Fibroblast of skin of scalp (primary cell): ENCODE measurements at regions not wholly inside any gene's neighbourhood (a gene's known extent, or its start where the extent isn't known, plus 50 kb on each side); places are given as distances from the start of the nearest gene placed in this dataset.
A peak's percentile ranks its signal among the peaks of the same experiment; 100 is the strongest.

Experiments
- DNase-seq: peaks from one replicate; pipeline ENCODE4 v3.0.0-alpha.2; 2013

DNA sequence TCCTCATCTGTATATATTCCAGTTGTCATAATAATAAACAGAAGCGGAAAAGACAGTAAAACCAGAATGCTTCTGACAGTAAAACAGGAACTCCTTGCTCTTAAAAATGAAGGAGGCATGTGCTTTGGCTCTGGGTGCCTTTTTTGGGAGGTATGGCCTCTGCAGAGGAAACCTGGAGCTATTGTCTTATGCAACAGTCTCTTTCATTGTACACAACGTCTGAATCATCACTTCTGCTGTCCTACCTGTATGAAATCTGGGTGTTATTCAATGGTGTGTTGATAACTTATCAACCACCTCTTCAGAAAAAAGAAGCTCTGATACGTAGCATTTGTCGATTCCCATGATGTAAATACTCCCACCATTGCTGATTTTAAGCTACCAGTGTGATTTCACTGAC lies 64.8 kb downstream of the CDCA7 start:
- no peak for DNase-seq

DNA sequence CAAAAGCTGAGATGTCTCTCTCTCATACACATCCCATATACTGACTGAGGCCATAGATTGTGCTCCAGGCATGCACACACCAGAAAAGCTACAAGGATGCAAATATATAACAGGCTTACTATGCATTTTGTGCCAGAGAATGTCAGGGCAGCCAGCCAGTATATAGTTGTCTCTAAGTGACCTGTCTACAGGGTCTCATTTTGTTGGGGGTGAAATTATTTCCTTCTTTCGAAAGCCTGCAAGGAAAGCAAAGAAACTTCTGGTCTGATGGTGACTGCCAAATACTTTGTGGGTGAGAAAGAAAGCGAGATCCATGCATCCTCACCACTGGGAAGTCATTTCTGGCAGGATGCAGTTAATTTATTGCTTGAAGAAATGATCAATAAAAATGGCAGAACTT lies 70.2 kb downstream of the CDCA7 start:
- DNase-seq = peak; percentile 67

- no peak for DNase-seq
Measured at GRCh38 chr2:173427887-173428668, 73.4 kb downstream of the CDCA7 start.

- no peak for DNase-seq
Measured at GRCh38 chr2:173431191-173431590, 76.5 kb downstream of the CDCA7 start.

DNA sequence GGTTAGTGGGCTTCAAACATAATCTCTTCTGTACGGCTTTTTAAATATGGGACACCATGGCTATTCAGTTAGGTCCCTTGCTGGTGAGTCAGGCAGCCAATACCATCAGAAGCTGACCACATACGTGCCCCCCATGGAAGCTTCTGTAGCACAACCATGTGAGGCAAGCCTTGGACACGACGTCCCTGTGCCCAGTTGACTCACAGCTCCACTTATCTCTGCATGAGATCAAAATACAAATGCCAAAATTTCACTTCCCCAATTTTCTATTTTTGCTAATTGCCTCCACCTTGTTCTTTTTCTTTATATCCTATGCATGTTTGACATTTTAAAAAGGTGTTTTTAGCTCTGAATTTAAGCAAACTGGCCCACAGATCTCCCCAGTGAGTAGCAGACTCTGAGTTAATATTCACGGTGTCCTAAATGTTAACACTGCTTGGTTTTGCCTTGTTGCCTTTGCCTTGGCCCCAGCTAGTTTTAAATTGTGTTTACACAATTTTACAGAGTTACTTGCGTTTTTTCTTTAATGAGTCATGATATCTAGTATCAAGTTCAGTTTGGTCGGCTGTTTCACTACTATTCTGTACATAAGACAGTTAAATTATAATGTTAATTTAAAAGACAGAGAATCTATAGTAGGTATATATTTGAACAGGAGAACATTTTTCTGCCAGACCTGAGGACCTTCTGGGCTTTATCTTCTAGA lies 77.5 kb downstream of the CDCA7 start:
- DNase-seq = no peak

- DNase-seq = no peak
Measured at GRCh38 chr2:173434762-173435569, 80.3 kb downstream of the CDCA7 start.

- DNase-seq = no peak
Measured at GRCh38 chr2:173435574-173435973, 80.9 kb downstream of the CDCA7 start.

DNA sequence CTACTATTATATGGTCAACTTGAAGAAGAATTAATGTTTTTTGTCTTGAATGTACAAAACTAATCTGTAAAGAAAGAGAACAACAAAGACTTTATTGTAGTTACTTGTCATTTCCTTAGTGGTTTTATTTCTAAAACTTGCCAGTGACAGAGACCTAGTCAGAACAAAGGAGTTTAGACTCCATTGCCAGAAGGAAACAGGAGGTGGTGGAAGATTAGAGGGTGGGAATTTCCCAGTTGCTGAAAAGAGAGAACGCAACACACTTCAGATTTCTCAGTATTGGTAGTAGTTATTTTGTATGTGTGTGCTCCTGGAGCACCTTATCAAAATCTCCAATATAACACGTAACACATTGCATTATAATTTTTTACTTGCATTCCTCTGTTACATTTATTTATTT lies 81.4 kb downstream of the CDCA7 start:
- no peak for DNase-seq

- peak; percentile 54 for DNase-seq
Measured at GRCh38 chr2:173441222-173441621, 86.5 kb downstream of the CDCA7 start.

GRCh38 chr2:173442542-173442941 lies 87.9 kb downstream of the CDCA7 start:
- DNase-seq = no peak

DNA sequence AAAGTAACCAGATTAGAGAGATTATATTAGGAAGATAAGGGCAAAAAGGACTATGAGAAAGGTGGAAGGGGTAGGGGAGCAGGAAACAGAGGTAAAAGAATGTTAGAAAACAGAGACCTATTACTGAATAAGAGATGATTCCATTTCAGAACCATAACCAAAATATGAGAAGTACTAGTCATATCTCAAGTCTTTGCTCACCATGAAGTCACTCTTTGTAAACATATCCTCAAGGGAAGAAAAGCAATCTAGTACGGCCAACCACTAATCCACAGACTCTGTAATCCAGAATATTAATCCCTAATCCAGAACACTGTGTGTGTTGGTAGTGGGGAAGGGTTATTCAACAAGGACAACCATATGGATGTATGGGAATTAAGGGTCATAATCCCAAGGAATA lies 92.0 kb downstream of the CDCA7 start:
- DNase-seq = no peak

- peak; percentile 83 for DNase-seq
Measured at GRCh38 chr2:173448938-173449471, 94.3 kb downstream of the CDCA7 start.

- no peak for DNase-seq
Measured at GRCh38 chr2:173451118-173451517, 96.4 kb downstream of the CDCA7 start.

DNA sequence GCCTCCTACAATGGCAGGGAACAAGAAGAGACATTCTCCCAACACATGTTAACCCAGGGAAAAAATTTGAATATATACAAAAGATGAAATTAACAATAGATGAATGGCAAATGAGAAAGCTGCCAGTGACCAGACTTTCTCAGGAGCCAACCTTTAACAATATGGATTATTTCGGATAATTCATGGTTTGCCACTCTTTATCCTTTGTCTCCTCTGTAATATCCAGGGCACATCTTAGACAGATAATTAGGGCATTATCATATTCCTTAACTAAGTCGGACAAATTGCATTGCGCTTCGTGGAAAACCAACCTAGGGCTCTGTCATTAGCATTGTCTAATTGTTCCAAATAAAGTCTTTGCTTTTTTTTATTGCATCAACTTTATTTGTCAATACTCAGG lies 97.3 kb downstream of the CDCA7 start:
- no peak for DNase-seq

- DNase-seq = no peak
Measured at GRCh38 chr2:173452416-173452815, 97.7 kb downstream of the CDCA7 start.

DNA sequence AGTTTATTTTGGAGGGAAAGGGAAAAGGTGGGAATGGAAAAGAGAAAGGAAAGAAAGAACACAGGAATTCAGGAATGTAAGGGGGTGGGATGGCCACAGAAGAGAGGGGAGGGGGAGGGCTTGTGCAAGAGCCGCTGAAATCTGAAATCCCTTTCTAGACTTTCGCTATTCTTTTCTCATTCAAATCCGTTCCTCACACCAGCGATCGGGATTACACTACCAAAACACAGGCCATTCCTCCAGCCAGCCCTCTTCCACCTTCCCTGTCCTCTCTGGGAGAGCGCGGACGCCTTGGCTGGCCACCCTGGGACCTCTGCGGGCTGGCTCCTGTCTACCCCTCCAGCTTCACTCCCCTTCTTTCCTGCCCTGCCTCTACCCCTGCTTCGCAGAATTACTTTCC lies 102.3 kb downstream of the CDCA7 start:
- no peak for DNase-seq

DNA sequence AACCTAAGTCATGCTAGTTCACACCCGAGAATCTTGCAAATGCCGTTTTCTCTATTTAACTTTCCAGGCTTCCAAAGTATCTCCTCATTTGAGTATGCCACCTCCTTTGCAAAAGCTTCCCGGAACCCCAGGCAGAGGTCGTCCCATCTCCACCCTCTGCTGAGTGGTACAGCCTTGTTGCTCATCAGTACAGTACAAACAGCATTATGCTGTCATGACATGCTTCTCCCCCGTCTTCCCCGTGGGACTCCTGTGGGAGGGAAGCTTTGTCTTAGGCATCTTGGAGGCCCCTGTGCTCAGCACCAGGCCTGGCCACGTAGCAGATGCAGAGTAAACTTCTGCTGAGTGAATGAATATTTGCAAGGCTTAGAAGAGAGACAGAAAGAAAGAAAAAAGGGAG lies 102.7 kb downstream of the CDCA7 start:
- peak; percentile 19 for DNase-seq

DNA sequence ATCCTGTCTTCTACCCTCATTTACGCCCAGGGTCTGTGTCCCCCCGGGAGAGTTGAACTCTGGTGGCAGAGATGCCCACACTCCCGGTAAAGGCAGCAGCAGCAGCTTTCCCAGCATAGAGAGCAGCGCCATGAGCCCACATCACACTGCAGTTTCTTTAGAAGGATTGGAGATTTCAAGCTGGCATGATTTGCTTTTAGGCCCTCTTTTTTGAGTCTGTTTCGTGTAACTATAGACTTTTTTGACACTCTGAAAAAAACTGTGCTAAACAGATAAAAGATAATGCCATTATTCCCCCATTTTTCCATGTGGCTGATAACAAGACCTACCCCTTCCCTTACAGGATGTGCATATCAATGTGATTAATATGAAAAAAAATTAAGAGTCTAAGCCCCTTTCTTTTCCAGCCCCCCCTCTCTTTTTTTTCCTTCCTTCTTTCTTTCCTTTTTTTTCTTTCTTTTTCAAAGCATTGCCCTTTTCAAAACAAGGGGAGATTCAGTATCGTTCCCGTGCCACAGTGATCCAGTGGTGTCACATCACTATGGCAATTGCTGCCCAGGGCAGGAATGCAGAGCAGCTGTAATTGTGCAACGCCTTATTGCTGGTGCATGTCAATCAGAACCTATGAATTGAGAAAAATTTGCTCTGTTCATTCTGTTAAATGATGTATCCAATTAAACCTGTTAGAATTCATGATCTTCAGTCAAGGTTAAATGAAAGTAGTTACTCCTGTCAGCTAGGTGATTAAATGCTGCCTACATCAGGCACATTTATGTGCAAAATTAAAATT lies 104.5 kb downstream of the CDCA7 start:
- no peak for DNase-seq

GRCh38 chr2:173462892-173463840 lies 108.5 kb downstream of the CDCA7 start:
- DNase-seq = no peak

- DNase-seq = no peak
Measured at GRCh38 chr2:173463846-173464245, 109.2 kb downstream of the CDCA7 start.

DNA sequence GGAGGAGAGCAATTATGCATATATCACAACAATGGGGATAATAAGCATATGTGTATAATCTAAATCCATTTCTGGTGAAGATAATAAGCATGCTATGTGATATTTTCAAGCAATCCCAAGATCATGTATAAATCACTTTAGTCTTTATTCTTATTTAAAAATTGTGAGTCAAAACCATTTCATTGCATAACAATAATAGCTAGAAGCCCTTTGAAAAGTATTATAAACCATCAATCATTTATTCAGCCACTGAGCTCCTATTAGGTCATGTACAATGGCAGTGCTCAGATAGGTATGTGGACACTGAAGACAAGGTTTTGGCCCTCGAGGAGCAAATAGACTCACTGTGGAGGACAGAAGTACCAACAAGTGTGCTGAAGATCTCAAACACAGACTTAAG lies 113.1 kb downstream of the CDCA7 start:
- DNase-seq = no peak
